Trophoblast cell (in vitro differentiated cells and primary cell): ENCODE measurements at regions not wholly inside any gene's neighbourhood (a gene's known extent, or its start where the extent isn't known, plus 50 kb on each side); places are given as distances from the start of the nearest gene placed in this dataset.
"Not testable (repeated sequence)": the region's sequence is repeated elsewhere in the genome, so short reads cannot be mapped to it uniquely, and the experiment has no call there.

ENCODE experiments used
- DNase-seq, 2 donors: peaks; one replicate each; pipeline ENCODE4 v3.0.0-alpha.2; 2016
- H2AFZ ChIP-seq: 2 replicates; pipeline ENCODE4 v1.6.1; 2013; ENCODE audit warnings: low read length, moderate library complexity, mild to moderate bottlenecking; ENCODE audit not compliant: insufficient read depth, poor library complexity
- H2AK5ac ChIP-seq: 2 replicates; pipeline ENCODE4 v1.6.1; 2013; ENCODE audit warnings: mild to moderate bottlenecking, low read length
- H2BK120ac ChIP-seq: 2 replicates; pipeline ENCODE4 v1.6.1; 2013; ENCODE audit warnings: low read length, mild to moderate bottlenecking, moderate library complexity; ENCODE audit not compliant: insufficient read depth, poor library complexity
- H2BK12ac ChIP-seq: 2 replicates; pipeline ENCODE4 v1.6.1; 2013; ENCODE audit warnings: mild to moderate bottlenecking, low read length, moderate library complexity
- H2BK5ac ChIP-seq: 2 replicates; pipeline ENCODE4 v1.6.1; 2013; ENCODE audit warnings: low read length, low read depth, moderate library complexity, mild to moderate bottlenecking; ENCODE audit not compliant: poor library complexity
- H3K14ac ChIP-seq: 2 replicates; pipeline ENCODE4 v1.6.1; 2013; ENCODE audit warnings: mild to moderate bottlenecking, low read length
- H3K18ac ChIP-seq: 2 replicates; pipeline ENCODE4 v1.6.1; 2013; ENCODE audit warnings: mild to moderate bottlenecking, low read length
- H3K23ac ChIP-seq: 2 replicates; pipeline ENCODE4 v1.6.1; 2013; ENCODE audit warnings: low read length
- H3K27ac ChIP-seq: 2 replicates; pipeline ENCODE4 v1.5.1; 2013; ENCODE audit warnings: low read depth, mild to moderate bottlenecking, inconsistent platforms, low read length, moderate library complexity
- H3K27me3 ChIP-seq: 2 replicates; pipeline ENCODE4 v1.6.1; 2013; ENCODE audit warnings: inconsistent platforms, mild to moderate bottlenecking, low read length, moderate library complexity; ENCODE audit not compliant: insufficient read depth
- H3K36me3 ChIP-seq, 2 experiments: 1 replicate in 1 of 2; 2 replicates in 1 of 2; pipeline ENCODE4 v1.6.1; 2013; ENCODE audit warnings: low read length in 2 of 2, mild to moderate bottlenecking in 2 of 2, moderate library complexity in 1 of 2; ENCODE audit not compliant: insufficient read depth in 2 of 2, control insufficient read depth in 1 of 2
- H3K4ac ChIP-seq: 2 replicates; pipeline ENCODE4 v1.6.1; 2013; ENCODE audit warnings: low read depth, mild to moderate bottlenecking, low read length, moderate library complexity
- H3K4me1 ChIP-seq, 2 experiments: 1 replicate in 1 of 2; 2 replicates in 1 of 2; pipeline ENCODE4 v1.6.1; 2013; ENCODE audit warnings: low read length in 2 of 2, mild to moderate bottlenecking in 2 of 2, moderate library complexity in 1 of 2; ENCODE audit not compliant: insufficient read depth in 2 of 2, control insufficient read depth in 1 of 2
- H3K4me2 ChIP-seq: 2 replicates; pipeline ENCODE4 v1.6.1; 2013; ENCODE audit warnings: inconsistent platforms, mild to moderate bottlenecking, low read length, moderate library complexity
- H3K4me3 ChIP-seq: 2 replicates; pipeline ENCODE4 v1.5.1; 2013; ENCODE audit warnings: mild to moderate bottlenecking, low read depth, low read length, inconsistent platforms
- H3K79me1 ChIP-seq: one replicate; pipeline ENCODE4 v1.6.1; 2013; ENCODE audit warnings: low read length
- H3K79me2 ChIP-seq: 2 replicates; pipeline ENCODE4 v1.6.1; 2013; ENCODE audit warnings: low read length, mild to moderate bottlenecking; ENCODE audit not compliant: control insufficient read depth, insufficient read depth, poor library complexity
- H3K9ac ChIP-seq: 2 replicates; pipeline ENCODE4 v1.6.1; 2013; ENCODE audit warnings: mild to moderate bottlenecking, low read length
- H3K9me3 ChIP-seq: 2 replicates; pipeline ENCODE4 v1.6.1; 2013; ENCODE audit warnings: low read depth, mild to moderate bottlenecking, control low read depth, inconsistent platforms, low read length; ENCODE audit not compliant: insufficient read depth
- H4K12ac ChIP-seq: 2 replicates; pipeline ENCODE4 v1.6.1; 2013; ENCODE audit warnings: low read depth, mild to moderate bottlenecking, low read length, moderate library complexity
- H4K8ac ChIP-seq: 2 replicates; pipeline ENCODE4 v1.6.1; 2013; ENCODE audit warnings: low read depth, mild to moderate bottlenecking, low read length, moderate library complexity
- H4K91ac ChIP-seq: one replicate; pipeline ENCODE4 v1.6.1; 2013; ENCODE audit warnings: low read depth, mild to moderate bottlenecking, low read length, moderate library complexity
- WGBS: extraction: QIAGEN DNeasy Blood & Tissue Kit; methylation state at CpG from one replicate; pipeline ENCODE4 v1.1.7; 2013; ENCODE audit warnings: missing lambda C conversion rate; ENCODE audit not compliant: insufficient read length, insufficient coverage; ENCODE audit errors: extremely low coverage; 5-methylcytosine and 5-hydroxymethylcytosine counted together

DNA sequence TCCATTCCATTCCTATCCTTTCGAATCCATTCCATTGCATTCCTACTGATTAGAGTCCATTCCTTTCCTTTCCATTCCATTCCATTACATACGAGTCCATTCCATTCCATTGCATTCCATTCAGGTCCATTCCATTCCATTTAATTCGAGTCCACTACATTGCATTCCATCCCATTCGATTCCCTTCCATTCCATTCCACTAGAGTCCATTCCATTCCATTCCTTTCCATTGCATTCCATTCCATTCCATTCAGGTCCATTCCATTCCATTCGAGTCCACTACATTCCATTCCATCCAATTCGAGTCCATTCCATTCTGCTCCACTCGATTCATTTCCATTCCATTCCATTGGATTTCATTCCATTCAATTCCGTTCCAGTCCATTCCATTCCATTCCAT, 1133.6 kb downstream of the RPIA start:
- Histone ChIP-seq H3K4me1 (no peaks in the 10 kb centered on the region), H2BK120ac (no peak overlapping the region), H2AK5ac (no peak overlapping the region), H4K8ac (no peak overlapping the region), H4K12ac (no peak overlapping the region), H2BK12ac (no peak overlapping the region), H3K27me3 (no peaks in the 10 kb centered on the region), H3K79me2 (no peaks in the 10 kb centered on the region), H3K23ac (no peak overlapping the region), H3K14ac (no peak overlapping the region), H3K36me3 (no peaks in the 10 kb centered on the region), H2AFZ (no peak overlapping the region), H3K27ac (no peak overlapping the region), H3K9me3 (peaks cover 2% of the 10 kb centered on the region), H3K4ac (no peak overlapping the region), H2BK5ac (no peak overlapping the region), H4K91ac (no peak overlapping the region), H3K9ac (no peak overlapping the region), H3K79me1 (no peaks in the 10 kb centered on the region), H3K4me2 (no peak overlapping the region), H3K18ac (no peak overlapping the region), H3K4me3 (no peak overlapping the region)
- 100% methylated on average over 5 of the region's 8 CpGs for WGBS
- DNase-seq, result no peak

- H3K4ac ChIP-seq, H2BK12ac ChIP-seq, H2BK5ac ChIP-seq, H3K27ac ChIP-seq, H3K36me3 ChIP-seq, H3K27me3 ChIP-seq, H2BK120ac ChIP-seq, H3K4me1 ChIP-seq, H3K9me3 ChIP-seq, H3K79me2 ChIP-seq, H3K23ac ChIP-seq, DNase-seq, H3K14ac ChIP-seq, H2AK5ac ChIP-seq, H3K4me3 ChIP-seq, H3K18ac ChIP-seq, H3K79me1 ChIP-seq, H4K91ac ChIP-seq, H2AFZ ChIP-seq, H3K4me2 ChIP-seq, H3K9ac ChIP-seq, H4K12ac ChIP-seq, H4K8ac ChIP-seq: not testable (repeated sequence)
- WGBS, result 100% methylated on average over 7 of the region's 9 CpGs
Measured at GRCh38 chr2:89826741-89827140, 1135.3 kb downstream of the RPIA start.

DNA sequence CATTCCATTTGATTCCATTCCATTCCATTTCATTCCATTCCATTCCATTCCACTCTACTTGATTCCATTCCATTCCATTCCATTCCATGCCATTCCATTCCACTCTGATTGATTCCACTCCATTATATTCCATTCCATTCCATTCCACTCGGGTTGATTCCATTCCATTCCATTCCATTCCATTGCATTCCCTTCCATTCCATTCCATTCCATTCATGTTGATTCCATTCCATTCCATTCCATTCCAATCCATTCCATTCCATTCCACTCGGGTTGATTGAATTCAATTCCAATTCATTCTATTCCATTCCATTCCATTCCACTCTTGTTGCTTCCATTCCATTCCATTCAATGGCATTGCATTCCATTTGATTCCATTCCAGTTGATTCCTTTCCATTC, 1136.4 kb downstream of the RPIA start:
- not testable (repeated sequence) for H2BK120ac ChIP-seq, DNase-seq, H2BK5ac ChIP-seq, H3K18ac ChIP-seq, H3K79me2 ChIP-seq, H3K36me3 ChIP-seq, H3K9ac ChIP-seq, H2AFZ ChIP-seq, H3K9me3 ChIP-seq, H3K27ac ChIP-seq, H2AK5ac ChIP-seq, H3K4me3 ChIP-seq, H4K12ac ChIP-seq, H3K14ac ChIP-seq, H3K4me2 ChIP-seq, H3K23ac ChIP-seq, H4K91ac ChIP-seq, H3K4ac ChIP-seq, H3K79me1 ChIP-seq, H3K27me3 ChIP-seq, H4K8ac ChIP-seq, H2BK12ac ChIP-seq, H3K4me1 ChIP-seq
- WGBS, result no CpG with 5 or more reads among the region's 2 CpGs

GRCh38 chr2:89828416-89828815, 1136.9 kb downstream of the RPIA start:
- H3K27me3 ChIP-seq, H4K12ac ChIP-seq, H3K23ac ChIP-seq, H2AFZ ChIP-seq, H3K9me3 ChIP-seq, H3K79me2 ChIP-seq, H3K4me2 ChIP-seq, H2BK12ac ChIP-seq, H3K14ac ChIP-seq, H3K79me1 ChIP-seq, H2BK120ac ChIP-seq, H4K8ac ChIP-seq, H3K18ac ChIP-seq, H3K4ac ChIP-seq, H4K91ac ChIP-seq, H3K4me1 ChIP-seq, H3K36me3 ChIP-seq, H3K4me3 ChIP-seq, H2AK5ac ChIP-seq, H2BK5ac ChIP-seq, H3K27ac ChIP-seq, DNase-seq, H3K9ac ChIP-seq: not testable (repeated sequence)
- WGBS, result 96% methylated on average over 3 of the region's 4 CpGs
